Ectodermal cell (in vitro differentiated cells): ENCODE measurements at regions not wholly inside any gene's neighbourhood (a gene's known extent, or its start where the extent isn't known, plus 50 kb on each side); places are given as distances from the start of the nearest gene placed in this dataset.
"Not testable (repeated sequence)": the region's sequence is repeated elsewhere in the genome, so short reads cannot be mapped to it uniquely, and the experiment has no call there.

Source experiments
- H3K27ac ChIP-seq: 2 replicates; pipeline ENCODE4 v1.7.0; 2013; ENCODE audit warnings: mild to moderate bottlenecking, low read depth, low read length; ENCODE audit not compliant: insufficient read depth, poor library complexity, severe bottlenecking
- H3K27me3 ChIP-seq: 2 replicates; pipeline ENCODE4 v1.7.0; 2013; ENCODE audit warnings: mild to moderate bottlenecking, low read length; ENCODE audit not compliant: insufficient read depth, control insufficient read depth, poor library complexity, severe bottlenecking
- H3K36me3 ChIP-seq: one replicate; pipeline ENCODE4 v1.7.0; 2013; ENCODE audit warnings: low read length; ENCODE audit not compliant: control insufficient read depth, insufficient read depth
- H3K4me1 ChIP-seq: one replicate; pipeline ENCODE4 v1.7.0; 2013; ENCODE audit warnings: low read length; ENCODE audit not compliant: control insufficient read depth, insufficient read depth
- H3K4me3 ChIP-seq: 2 replicates; pipeline ENCODE4 v1.7.0; 2013; ENCODE audit warnings: low read depth, low read length, control low read depth; ENCODE audit not compliant: insufficient read depth
- H3K9me3 ChIP-seq: 2 replicates; pipeline ENCODE4 v1.7.0; 2013; ENCODE audit warnings: mild to moderate bottlenecking, low read length, moderate library complexity; ENCODE audit not compliant: control insufficient read depth
- WGBS, 2 experiments: methylation state at CpG; one replicate each; pipeline ENCODE4 v1.1.7; 2013; ENCODE audit warnings: missing lambda C conversion rate in 2 of 2; 5-methylcytosine and 5-hydroxymethylcytosine counted together

DNA sequence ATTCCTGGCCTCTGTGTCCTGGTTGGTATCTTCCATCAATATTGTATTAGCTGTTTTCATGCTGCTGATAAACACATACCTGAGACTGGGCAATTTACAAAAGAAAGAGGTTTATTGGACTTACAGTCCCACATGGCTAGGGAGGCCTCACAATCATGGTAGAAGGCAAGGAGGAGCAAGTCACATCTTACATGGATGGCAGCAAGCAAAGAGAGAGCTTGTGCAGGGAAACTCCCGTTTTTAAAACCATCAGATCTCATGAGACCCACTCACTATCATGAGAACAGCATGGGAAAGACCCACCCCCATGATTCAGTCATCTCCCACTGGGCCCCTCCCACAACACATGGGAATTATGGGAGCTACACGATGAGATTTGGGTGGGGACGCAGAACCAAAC, 265.3 kb upstream of the IL12B start:
- not testable (repeated sequence) for H3K4me3 ChIP-seq, H3K9me3 ChIP-seq, H3K4me1 ChIP-seq, H3K27ac ChIP-seq, H3K27me3 ChIP-seq, H3K36me3 ChIP-seq
- 91 to 98% methylated on average over 3 of the region's 3 CpGs for WGBS, 2 experiments

- H3K4me3 ChIP-seq = no peak overlapping the region
- no peaks in the 10 kb centered on the region for H3K36me3 ChIP-seq
- H3K9me3 ChIP-seq = no peaks in the 10 kb centered on the region
- H3K4me1 ChIP-seq = no peaks in the 10 kb centered on the region
- WGBS, 2 experiments = 90 to 100% methylated on average over 1 of the region's 1 CpG
- no peaks in the 10 kb centered on the region for H3K27me3 ChIP-seq
- no peak overlapping the region for H3K27ac ChIP-seq
Observed at GRCh38 chr5:159601216-159601615, 270.9 kb upstream of the IL12B start.

DNA sequence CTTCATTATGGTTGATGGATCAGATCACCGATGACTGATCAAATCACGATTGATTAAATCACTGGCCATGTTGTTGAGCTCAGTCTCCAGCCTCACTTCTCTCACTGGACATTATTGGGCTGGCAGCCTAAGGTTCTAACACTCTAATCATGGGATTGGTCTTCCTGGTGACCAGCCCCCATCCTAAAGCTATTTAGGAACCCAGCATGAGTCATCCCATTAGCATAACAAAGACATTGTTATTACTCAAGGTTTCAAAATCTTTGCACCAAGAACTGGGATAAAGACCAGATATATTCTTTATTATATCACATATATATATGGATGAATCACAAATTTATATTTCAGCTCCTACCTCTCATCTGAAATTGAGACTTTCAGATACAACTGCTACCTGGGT, 272.1 kb upstream of the IL12B start:
- Histone ChIP-seq H3K4me1 (no peaks in the 10 kb centered on the region), H3K36me3 (no peaks in the 10 kb centered on the region), H3K27ac (no peak overlapping the region), H3K4me3 (no peak overlapping the region), H3K27me3 (no peaks in the 10 kb centered on the region), H3K9me3 (no peaks in the 10 kb centered on the region)
- 93 to 97% methylated on average over 2 of the region's 2 CpGs for WGBS, 2 experiments

GRCh38 chr5:159605585-159605984, 275.3 kb upstream of the IL12B start:
- Histone ChIP-seq H3K27me3 (no peaks in the 10 kb centered on the region), H3K9me3 (no peaks in the 10 kb centered on the region), H3K4me1 (no peaks in the 10 kb centered on the region), H3K4me3 (no peak overlapping the region), H3K36me3 (no peaks in the 10 kb centered on the region), H3K27ac (no peak overlapping the region)
- WGBS, 2 experiments = 93 to 96% methylated on average over 3 of the region's 3 CpGs

DNA sequence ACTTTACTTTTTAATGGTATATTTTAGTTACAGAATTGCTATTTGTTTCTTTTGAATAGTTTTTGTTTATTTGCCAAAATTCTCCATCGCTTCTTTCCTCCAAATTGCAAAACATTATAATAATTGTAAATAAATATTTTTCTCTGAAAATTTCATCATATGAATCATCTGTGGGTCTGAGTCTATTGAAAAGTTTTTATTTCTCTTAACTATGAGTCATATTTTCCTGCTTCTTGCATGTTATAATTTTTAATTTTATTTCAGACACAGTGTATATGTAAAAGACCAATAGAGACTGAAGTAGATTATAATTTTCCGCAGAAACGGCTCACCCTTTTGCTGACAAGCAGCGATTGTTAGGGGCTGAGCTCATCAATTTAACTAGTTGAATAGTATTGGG, 279.1 kb upstream of the IL12B start:
- no peaks in the 10 kb centered on the region for H3K36me3 ChIP-seq
- 92 to 98% methylated on average over 3 of the region's 4 CpGs for WGBS, 2 experiments
- no peaks in the 10 kb centered on the region for H3K4me1 ChIP-seq
- H3K27me3 ChIP-seq = no peaks in the 10 kb centered on the region
- no peak overlapping the region for H3K27ac ChIP-seq
- H3K9me3 ChIP-seq = no peaks in the 10 kb centered on the region
- no peak overlapping the region for H3K4me3 ChIP-seq

- Histone ChIP-seq H3K4me3 (no peak overlapping the region), H3K9me3 (no peaks in the 10 kb centered on the region), H3K27me3 (no peaks in the 10 kb centered on the region), H3K36me3 (no peaks in the 10 kb centered on the region), H3K4me1 (no peaks in the 10 kb centered on the region), H3K27ac (no peak overlapping the region)
- 92 to 94% methylated on average over 2 of the region's 2 CpGs for WGBS, 2 experiments
Observed at GRCh38 chr5:159610966-159611579, 280.8 kb upstream of the IL12B start.

DNA sequence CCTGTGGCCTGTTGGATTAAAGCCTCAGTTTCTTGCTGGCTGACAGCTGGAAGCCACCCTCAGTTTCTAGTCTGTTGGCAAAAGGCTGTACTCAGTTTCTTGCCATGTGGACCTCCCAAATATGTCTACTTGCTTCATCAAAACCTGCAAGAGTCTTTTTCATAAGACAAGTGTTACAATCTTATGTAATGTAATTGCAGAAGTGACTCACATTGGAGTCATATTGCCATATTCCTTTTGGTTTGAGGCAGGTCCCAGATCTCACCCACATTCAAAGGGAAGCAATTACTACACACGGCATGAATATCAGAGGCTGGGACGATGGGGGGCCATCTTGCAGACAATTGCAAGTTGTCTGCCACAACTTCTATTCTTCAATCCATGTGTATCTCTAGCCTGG, 286.7 kb upstream of the IL12B start:
- no peaks in the 10 kb centered on the region for H3K36me3 ChIP-seq
- no peak overlapping the region for H3K4me3 ChIP-seq
- WGBS, 2 experiments = 59 to 78% methylated on average over 2 of the region's 2 CpGs
- H3K4me1 ChIP-seq = peaks cover 3% of the 10 kb centered on the region
- H3K9me3 ChIP-seq = no peaks in the 10 kb centered on the region
- no peak overlapping the region for H3K27ac ChIP-seq
- H3K27me3 ChIP-seq = no peaks in the 10 kb centered on the region

GRCh38 chr5:159619826-159620225, 289.5 kb upstream of the IL12B start:
- Histone ChIP-seq H3K27ac (no peak overlapping the region), H3K4me1 (peaks cover 3% of the 10 kb centered on the region), H3K4me3 (no peak overlapping the region), H3K27me3 (no peaks in the 10 kb centered on the region), H3K9me3 (no peaks in the 10 kb centered on the region), H3K36me3 (no peaks in the 10 kb centered on the region)
- WGBS, 2 experiments = 85 to 87% methylated on average over 4 of the region's 4 CpGs

- H3K4me1 ChIP-seq = peaks cover 3% of the 10 kb centered on the region
- H3K27ac ChIP-seq = no peak overlapping the region
- H3K27me3 ChIP-seq = no peaks in the 10 kb centered on the region
- H3K36me3 ChIP-seq = no peaks in the 10 kb centered on the region
- 80 to 83% methylated on average over 5 of the region's 5 CpGs for WGBS, 2 experiments
- H3K9me3 ChIP-seq = no peaks in the 10 kb centered on the region
- H3K4me3 ChIP-seq = no peak overlapping the region
Observed at GRCh38 chr5:159620853-159621540, 290.7 kb upstream of the IL12B start.

DNA sequence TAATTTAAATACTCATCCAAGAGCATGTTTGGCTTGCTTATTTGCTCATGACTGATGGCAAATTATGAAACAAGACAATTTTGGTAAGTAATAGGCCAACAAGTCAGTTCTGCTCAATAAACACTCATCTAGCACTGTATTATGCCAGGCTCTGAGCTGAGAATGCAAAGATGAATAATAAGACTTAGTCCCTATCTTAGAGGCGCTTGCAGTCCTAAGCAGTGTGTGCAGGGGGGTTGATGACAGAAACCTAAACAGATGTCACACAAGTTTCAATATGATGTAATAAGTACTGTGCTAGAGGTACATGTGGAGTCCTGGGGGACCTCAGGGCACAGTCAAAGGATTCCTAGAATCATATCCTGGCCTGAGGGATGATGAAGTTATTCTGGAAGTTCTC, 287.6 kb upstream of the ADRA1B start:
- 87 to 100% methylated on average over 1 of the region's 1 CpG for WGBS, 2 experiments
- H3K4me1 ChIP-seq = no peaks in the 10 kb centered on the region

More for the DNA sequence above, 287.6 kb upstream of the ADRA1B start:
- Histone ChIP-seq H3K27me3 (no peaks in the 10 kb centered on the region), H3K9me3 (no peaks in the 10 kb centered on the region), H3K27ac (no peak overlapping the region), H3K4me3 (no peak overlapping the region), H3K36me3 (no peaks in the 10 kb centered on the region)
